Daoy (cell line): ENCODE measurements at regions not wholly inside any gene's neighbourhood (a gene's known extent, or its start where the extent isn't known, plus 50 kb on each side); places are given as distances from the start of the nearest gene placed in this dataset.
"Not testable (repeated sequence)": the region's sequence is repeated elsewhere in the genome, so short reads cannot be mapped to it uniquely, and the experiment has no call there.

ENCODE experiments used
- DNase-seq: peaks from one replicate; pipeline ENCODE4 v3.0.0-alpha.2; 2015; ENCODE audit warnings: low read depth

DNA sequence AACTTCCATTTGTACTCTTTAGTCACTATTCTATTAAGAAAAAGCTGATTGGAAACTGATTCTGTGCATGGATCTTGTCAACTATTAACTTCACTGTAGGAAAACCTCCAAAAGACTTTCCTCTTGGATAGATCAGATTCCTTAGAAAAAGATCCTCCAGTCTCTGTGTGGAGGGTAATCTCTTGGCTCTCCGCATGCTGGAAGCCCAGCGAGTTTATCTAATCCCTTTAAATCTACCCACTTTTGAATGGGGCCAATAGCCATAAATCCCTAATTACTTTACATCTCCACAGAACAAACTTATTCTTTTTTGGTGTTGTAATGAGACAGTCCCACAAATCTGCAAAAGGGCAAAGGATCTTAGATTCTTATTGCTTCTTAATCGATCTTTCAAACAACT lies 1206.4 kb upstream of the ADGRL4 start:
- DNase-seq = no peak

DNA sequence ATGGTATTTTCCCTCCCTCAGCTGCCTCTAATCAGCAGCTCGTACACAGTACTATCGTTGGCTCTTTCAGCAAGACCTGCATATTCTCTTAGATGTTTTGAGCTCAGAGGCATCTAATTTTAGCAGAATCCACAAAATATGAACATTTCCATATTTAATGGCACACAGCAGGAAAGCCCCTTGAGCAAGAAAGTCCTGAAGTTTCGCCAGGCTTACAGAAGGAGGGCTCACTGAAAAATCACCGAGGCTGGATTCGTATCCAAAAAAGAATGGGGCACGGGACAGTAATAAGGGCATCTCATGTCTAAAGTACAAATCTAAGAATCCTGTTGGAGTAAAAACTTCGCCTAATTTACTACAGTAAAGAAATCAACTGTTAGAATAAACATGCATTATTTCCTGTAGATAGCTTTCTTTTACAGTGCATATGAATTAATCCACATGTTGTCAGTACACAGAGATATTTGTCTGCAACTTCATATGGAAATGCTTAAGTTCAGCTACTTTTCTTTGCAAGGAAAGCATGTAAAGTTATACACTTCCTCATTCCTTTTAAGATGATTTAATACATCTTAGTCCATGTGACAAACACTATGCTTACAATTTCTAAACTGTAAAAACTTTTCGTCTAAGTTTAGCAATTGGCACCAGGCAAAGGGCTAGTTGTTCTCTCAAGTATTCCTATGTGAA lies 1205.3 kb upstream of the ADGRL4 start:
- DNase-seq = no peak

DNA sequence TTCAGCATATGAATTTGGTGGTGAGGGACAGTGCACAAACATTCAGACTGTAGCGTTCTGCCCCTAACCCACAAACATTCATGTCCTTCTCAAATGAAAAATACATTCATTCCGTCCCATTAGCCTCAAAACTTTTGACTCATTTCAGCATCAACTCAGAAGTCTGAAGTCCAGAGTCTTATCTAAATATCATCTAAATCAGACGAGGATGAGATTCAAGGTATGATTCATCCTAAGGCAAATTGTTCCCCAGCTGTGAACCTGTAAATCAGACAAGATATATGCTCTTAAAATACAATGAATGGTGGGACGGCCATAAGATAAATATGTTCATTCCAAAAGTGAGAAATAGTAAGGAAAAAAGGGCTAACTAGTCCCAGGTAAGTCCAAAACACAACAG lies 1195.6 kb upstream of the ADGRL4 start:
- DNase-seq = no peak

GRCh38 chr1:80194221-80194620 lies 1187.7 kb upstream of the ADGRL4 start:
- DNase-seq = no peak

- DNase-seq = no peak
These were observed 1174.9 kb upstream of the ADGRL4 start for GRCh38 chr1:80181418-80181817.

GRCh38 chr1:80171631-80172030 lies 1165.1 kb upstream of the ADGRL4 start:
- no peak for DNase-seq

GRCh38 chr1:80170811-80171485 lies 1164.4 kb upstream of the ADGRL4 start:
- no peak for DNase-seq

- no peak for DNase-seq
These were observed 1157.6 kb upstream of the ADGRL4 start for GRCh38 chr1:80164150-80164549.

GRCh38 chr1:80163686-80164085 lies 1157.2 kb upstream of the ADGRL4 start:
- no peak for DNase-seq

DNA sequence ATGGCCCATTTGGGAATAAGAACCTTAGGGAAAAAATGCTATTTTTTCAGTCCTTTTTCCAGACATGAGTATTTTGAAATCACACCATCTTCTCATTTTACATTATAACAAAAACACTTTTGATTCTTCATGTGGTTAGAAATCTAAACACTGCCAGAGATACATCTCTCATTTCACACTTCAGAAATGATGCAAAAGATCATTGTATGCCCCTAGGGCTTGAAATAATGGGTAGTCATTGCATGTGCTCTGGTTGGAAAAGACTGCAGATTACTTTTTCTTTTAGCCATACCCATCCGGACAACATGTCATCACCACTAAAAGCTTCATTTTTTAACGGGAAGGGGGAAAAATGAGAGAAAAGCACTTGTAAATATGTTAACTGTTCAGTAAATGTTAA lies 1152.2 kb upstream of the ADGRL4 start:
- DNase-seq = no peak

DNA sequence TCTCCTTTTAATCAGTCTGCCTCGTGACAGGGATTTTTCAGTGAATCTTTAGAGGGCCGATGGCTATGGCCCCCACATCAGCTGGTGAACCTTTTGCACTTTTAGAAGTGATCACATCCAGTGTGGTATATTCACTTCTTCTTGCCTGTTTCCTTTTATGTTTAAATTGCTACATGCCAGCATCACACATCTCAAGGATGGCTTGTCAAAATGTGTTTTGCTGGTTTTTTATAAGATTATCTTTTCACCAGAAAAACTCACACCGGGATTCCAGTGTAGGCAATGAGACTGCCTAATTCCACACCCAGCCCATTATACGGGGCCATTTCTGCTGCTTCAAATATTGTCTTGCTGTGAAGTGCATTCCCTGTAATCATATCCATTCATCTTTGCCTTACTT lies 1151.7 kb upstream of the ADGRL4 start:
- DNase-seq = no peak

- DNase-seq = no peak
These were observed 1148.8 kb upstream of the ADGRL4 start for GRCh38 chr1:80155371-80155770.

DNA sequence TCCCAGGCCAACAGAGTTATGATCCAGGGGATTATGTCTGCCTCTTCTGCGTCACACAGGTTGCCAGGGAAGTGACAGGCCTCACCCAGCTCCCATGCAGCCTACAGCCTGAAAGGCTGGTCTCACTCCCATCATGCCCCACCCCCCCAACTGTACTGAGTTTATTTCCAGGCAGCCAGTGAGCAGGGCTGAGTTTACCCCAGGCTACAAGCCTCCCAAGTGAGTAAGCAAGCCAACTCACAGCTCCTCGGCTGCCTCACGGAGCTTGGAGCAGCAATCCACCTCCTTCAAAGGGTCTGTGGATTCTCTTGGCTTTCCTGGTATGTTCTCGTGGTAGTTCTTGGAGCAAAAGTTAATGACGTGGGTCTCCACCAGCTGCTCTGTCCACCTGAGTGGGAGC lies 1147.6 kb upstream of the ADGRL4 start:
- DNase-seq = no peak

DNA sequence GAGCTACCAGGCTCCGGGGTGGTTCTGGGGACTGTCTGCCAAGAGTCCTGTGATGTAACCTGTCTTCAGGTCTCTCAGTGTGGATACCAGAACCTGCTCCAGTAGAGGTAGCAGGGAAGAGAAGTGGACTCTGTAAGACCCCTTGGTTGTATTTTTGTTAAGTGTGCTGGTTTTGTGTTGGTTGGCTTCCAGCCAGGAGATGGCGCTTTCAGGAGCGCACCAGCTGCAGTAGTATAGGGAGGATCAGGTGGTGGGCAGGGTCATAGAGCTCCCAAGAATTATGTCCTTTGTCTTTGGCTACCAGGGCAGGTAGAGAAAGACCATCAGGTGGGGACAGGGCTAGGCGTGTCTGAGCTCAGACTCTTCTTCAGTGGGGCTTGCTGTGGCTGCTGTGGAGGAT lies 1147.2 kb upstream of the ADGRL4 start:
- no peak for DNase-seq

GRCh38 chr1:80143361-80143760 lies 1136.8 kb upstream of the ADGRL4 start:
- DNase-seq = no peak

DNA sequence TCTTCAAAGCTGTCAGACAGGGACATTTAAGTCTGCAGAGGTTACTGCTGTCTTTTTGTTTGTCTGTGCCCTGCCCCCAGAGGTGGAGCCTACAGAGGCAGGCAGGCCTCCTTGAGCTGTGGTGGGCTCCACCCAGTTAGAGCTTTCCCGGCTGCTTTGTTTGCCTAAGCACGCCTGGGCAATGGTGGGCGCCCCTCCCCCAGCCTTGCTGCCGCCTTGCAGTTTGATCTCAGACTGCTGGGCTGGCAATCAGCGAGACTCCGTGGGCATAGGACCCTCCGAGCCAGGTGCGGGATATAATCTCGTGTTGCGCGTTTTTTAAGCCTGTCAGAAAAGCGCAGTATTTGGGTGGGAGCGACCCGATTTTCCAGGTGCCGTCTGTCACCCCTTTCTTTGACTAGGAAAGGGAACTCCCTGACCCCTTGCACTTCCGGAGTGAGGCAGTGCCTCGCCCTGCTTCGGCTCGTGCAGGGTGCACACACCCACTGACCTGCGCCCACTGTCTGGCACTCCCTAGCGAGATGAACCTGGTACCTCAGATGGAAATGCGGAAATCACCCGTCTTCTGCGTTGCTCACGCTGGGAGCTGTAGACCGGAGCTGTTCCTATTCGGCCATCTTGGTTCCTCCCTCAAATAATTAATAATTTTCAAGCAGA lies 1131.5 kb upstream of the ADGRL4 start:
- DNase-seq = not testable (repeated sequence)

- DNase-seq = no peak
These were observed 1106.9 kb upstream of the ADGRL4 start for GRCh38 chr1:80113168-80114038.

DNA sequence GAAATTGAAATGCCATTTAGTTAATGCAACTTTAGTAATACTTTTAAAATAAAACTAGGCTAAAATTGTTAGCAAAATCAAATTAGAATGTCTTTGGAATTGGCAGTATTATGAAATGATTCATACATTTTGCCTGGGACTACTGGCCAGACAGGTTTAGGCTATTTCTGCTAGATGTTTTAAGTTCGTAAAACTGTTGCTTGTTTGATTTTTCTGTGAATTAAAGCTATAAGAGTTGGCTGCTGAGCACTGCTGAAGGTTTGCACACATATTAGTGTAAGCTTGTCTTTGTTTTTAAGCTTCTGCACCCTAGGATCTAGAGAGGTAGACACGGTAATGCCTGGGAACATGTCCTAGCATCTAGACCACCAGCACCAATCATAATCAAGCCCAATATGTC lies 1094.6 kb upstream of the ADGRL4 start:
- DNase-seq = no peak

GRCh38 chr1:80099713-80100112 lies 1093.2 kb upstream of the ADGRL4 start:
- no peak for DNase-seq

GRCh38 chr1:80085067-80085466 lies 1078.5 kb upstream of the ADGRL4 start:
- DNase-seq = no peak

DNA sequence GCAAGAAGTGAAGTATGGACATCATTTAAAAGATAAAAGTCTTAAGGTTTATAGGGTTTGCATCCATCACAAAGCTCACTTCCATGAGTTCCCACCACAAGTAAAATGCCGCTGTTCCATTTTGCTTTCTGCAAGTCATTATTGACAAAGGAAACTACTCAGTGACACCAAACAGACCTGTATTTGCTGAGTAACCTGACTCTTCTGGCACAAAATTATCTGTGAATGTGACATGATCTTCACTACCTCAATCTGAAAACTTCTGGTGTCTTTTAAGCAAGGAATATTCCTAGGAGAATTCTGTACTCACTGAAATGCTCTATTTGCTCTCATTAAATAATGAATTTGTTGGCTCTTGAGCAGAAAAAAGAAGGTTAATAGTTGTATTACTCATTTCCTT lies 1077.4 kb upstream of the ADGRL4 start:
- DNase-seq = no peak

DNA sequence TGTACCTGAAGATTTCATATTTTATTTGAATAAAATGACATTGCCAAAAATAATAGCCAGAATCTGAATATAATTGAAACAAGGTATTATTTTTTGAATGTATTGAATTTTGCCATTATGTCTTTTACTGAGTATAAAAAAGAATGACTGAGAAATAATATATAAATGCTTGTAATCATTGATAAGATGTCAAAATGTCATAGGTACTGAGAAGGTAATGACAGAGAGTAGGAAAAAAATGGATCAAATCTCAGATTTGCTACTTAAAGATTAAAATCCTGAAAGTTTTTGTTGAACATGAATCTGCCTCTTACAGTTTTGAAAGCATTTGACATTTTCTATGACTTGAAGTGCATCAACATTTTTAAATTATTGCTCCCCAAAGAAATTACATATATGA lies 1069.9 kb upstream of the ADGRL4 start:
- DNase-seq = no peak
